ENCODE measurements at regions not wholly inside any gene's neighbourhood (a gene's known extent, or its start where the extent isn't known, plus 50 kb on each side); places are given as distances from the start of the nearest gene placed in this dataset.

- TF ChIP-seq POLR2AphosphoS5 (IDR thresholded peaks at IDR 0.05; ENCODE audit: insufficient read depth in 1 of 2, low read depth in 1 of 2): no peak
- TF ChIP-seq CTCF (IDR thresholded peaks at IDR 0.05): no peak
Observed at GRCh38 chr11:106390078-106390477, 312.6 kb downstream of the AASDHPPT start.

Data from vagina (tissue), 2 donors.